ENCODE measurements at regions not wholly inside any gene's neighbourhood (a gene's known extent, or its start where the extent isn't known, plus 50 kb on each side); places are given as distances from the start of the nearest gene placed in this dataset.

GRCh38 chr16:76926042-76926441, 264.9 kb upstream of the MON1B start:
- no peak for DNase-seq

- DNase-seq = no peak
Measured at GRCh38 chr16:76926595-76926994, 264.4 kb upstream of the MON1B start.

DNA sequence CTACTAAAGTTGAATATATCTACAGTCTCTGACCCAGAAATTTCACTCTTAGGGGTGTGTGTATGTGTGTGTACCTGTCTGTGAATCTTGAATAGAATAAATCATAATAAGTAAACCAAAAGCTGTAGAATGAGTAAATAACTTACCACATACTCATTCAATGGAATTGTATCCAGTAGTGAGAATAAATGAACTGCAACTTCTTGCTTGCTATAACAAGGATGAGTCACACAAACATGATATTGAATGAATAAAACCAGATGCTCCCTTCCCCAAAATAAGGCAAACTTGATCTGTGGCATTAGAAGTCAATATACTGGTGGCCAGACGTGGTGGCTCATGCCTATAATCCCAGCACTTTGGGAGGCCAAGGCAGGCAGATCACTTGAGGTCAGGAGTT, 259.8 kb upstream of the MON1B start:
- DNase-seq = no peak

GRCh38 chr16:76932541-76933211, 258.3 kb upstream of the MON1B start:
- DNase-seq = no peak

GRCh38 chr16:76940251-76940650, 250.7 kb upstream of the MON1B start:
- no peak for DNase-seq

GRCh38 chr16:76941113-76941512, 249.9 kb upstream of the MON1B start:
- no peak for DNase-seq

DNA sequence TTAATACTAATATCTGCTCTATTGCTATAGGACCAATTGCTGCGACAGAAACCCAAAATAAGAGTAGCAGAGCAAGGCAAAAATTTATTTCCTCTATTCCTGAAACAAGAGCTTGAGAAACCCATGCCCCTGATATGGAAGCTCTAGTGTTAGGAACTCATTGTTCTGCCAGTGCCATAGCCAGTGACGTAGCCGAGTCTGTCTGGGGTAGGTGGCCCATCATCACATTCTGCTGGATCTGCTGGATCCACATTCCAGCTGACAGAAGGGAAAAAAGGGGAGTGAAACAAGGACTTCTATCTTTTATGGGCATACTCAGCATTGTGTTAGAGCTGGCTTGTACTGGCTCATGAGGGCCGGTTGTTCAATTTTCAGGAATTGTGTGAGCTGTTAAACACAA, 248.9 kb upstream of the MON1B start:
- DNase-seq = no peak

GRCh38 chr16:76943921-76944320, 247.1 kb upstream of the MON1B start:
- DNase-seq = no peak

GRCh38 chr16:76946879-76947278, 244.1 kb upstream of the MON1B start:
- peak; percentile 5 for DNase-seq

DNA sequence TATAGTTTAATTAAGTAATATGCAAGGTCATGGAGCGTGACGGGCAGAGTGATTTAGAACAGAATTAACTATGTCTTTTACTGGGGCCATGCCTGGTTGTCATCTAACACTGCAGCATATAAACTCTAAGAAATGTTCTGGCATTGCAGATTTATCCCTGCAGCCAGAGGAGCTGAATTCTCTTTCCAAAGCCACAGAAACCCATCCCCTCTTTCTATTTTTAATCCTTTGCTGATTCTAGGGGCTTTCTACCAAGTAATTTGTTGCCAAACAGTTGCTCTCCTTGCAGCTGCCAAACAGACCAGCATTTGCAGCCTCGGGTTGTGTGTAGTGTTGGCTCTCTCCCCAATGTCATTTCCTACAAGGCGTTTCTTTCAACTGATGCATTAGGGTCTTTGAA, 243.2 kb upstream of the MON1B start:
- no peak for DNase-seq

- DNase-seq = no peak
Measured at GRCh38 chr16:76955629-76956028, 235.4 kb upstream of the MON1B start.

GRCh38 chr16:76956394-76956793, 234.6 kb upstream of the MON1B start:
- DNase-seq = no peak

- no peak for DNase-seq
Measured at GRCh38 chr16:76956841-76957240, 234.1 kb upstream of the MON1B start.

GRCh38 chr16:76959166-76959565, 231.8 kb upstream of the MON1B start:
- no peak for DNase-seq

DNA sequence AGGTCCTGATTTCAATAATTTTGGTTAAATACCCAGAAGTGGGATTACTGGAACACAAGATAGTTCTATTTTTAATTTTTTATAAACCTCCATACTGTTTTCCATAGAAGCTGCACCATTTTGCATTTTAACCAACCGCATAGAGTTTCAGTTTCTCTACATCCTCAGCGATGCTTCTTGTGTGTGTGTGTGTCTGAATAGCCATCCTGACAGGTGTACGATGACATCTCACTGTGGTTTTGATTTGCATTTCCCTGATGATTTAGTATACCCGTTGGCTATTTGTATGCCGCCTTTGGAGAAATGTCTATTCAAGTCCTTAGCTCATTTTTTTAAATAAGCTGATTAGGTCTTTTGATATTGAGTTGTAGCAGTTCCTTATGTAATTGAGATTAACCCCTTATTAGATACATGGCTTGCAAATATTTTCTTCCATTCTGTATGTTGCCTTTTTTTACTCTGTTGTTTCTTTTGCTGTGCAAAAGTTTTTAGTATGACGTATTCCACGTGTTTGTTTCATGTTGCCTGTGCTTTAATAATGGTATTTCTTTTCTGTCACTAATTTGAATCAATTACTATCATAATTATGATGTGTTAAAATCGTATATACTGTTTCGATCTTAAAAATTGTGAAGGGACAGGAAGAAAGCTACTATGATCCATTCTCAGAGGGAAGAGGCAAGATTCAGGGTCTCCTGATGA, 227.2 kb upstream of the MON1B start:
- no peak for DNase-seq

- no peak for DNase-seq
Measured at GRCh38 chr16:76964464-76965154, 226.4 kb upstream of the MON1B start.

- no peak for DNase-seq
Measured at GRCh38 chr16:76970087-76970744, 220.8 kb upstream of the MON1B start.

DNA sequence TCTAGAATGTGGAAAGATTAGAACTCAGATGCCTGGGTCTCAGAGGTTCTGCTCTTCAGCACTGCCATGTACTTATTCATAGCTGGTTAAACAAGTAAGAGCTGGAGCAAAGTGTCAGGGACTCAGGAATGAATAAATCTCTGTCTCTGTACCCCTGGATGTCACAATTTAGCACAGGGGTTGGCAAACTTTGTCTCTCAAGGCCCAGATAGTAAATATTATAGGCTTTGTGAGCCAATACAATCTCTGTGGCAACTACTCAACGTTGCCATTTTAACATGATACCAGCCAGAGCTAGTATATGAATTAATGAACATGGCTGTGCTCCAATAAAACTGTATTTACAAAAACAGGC, 220.3 kb upstream of the MON1B start:
- no peak for DNase-seq

GRCh38 chr16:76976101-76976500, 214.9 kb upstream of the MON1B start:
- no peak for DNase-seq

DNA sequence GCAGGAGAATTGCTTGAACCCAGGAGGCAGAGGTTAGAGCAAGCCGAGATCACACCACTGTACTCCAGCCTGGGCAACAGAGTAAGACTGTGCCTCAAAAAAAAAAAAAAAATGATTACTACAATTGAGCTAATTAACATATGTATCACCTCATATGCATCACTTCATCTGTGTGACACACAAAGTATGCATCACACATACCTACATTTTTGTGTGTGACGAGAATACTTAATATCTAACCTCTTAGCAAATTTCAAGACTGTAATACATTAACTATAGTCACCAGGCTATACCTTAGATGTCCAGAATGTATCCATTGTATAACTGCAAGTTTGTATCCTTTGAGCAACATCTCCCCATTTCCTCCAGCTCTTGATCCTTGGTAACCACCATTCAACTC, 214.2 kb upstream of the MON1B start:
- no peak for DNase-seq

DNA sequence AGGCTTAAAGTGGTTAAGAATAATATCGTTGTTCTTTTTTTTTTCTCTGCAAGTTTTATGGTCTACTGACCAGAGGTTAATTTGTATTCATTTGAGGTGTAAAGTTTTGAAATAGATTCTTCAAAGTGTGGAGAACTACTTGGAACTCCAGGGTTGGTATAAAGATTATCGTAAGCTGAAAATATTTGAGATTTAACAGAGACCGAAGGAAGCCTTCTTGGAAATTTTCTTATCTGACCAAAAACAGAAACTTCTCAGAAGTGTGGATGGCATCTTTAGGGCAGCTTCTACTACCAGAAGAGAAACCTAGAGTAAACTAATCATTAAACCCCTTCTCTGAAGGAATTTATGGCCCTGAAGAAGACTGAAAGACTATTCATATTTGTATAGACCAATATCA, 206.8 kb upstream of the MON1B start:
- no peak for DNase-seq

DNA sequence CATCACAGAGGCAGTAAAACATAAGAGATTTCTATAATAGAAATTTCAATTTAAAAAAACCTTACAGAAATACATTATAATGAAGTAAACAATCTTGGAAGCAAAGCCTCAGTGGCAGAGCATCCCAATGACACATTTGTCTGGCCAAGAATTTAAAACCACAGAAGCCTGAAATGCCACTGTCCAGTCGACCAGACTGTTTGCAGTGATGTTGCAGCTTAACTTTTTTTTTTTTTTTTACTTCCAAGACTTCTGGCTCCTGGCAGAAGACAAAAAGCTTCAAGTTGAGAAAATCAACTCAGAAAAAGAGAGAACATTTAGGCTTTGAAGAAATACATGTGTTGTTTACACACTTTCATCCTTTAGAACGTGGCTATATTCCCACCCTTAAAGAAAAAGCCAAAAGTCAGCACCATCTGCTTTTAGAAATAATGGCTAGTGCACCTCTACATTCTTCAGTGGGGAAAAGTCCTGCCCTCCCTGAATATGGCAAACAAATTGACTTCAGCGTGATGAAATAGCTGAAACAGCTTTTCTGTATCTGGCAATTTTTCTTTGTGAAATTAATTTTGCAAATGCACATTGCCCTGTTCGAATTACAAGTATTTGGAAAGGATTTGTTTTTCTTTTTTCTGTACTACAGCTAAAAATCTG, 205.5 kb upstream of the MON1B start:
- no peak for DNase-seq

DNA sequence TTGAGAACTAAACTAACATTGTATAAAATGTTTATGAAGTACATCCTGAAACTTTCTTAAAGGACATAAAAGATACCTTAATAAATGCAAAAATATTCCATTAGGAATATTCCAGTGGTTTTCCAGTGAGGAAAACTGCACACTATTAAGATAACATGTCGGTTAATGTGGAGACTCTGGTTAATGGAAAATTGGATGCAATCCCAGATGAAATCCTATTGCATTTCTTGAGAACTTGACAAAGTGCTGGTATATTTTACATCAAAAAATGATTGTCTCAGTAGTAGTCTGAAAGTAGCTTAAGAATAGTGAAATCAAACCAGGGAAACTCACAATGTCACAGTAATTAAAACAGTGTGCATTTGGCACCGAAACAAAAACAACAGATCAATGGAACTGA, 202.5 kb upstream of the MON1B start:
- no peak for DNase-seq

Measured in NCI-H2029 treated with DMSO at 0.1 percent for 48 hours (cell line).